ENCODE measurements at regions not wholly inside any gene's neighbourhood (a gene's known extent, or its start where the extent isn't known, plus 50 kb on each side); places are given as distances from the start of the nearest gene placed in this dataset.

- 2% methylated on average over 4 of the region's 4 CpGs for WGBS (ENCODE audit: insufficient coverage, insufficient replicate concordance, low lambda C conversion rate, missing lambda C conversion rate)
- Histone ChIP-seq H3K27ac (ENCODE audit: control insufficient read depth, insufficient read depth) (no peak overlapping the region), H3K79me2 (ENCODE audit: control insufficient read depth, insufficient read depth, low read length) (no peaks in the 10 kb centered on the region), H2AFZ (ENCODE audit: control insufficient read depth, low read depth, low read length) (no peak overlapping the region), H4K20me1 (ENCODE audit: control insufficient read depth, insufficient read depth) (no peaks in the 10 kb centered on the region), H3K36me3 (ENCODE audit: control insufficient read depth in 2 of 2, insufficient read depth in 2 of 2, low read length in 1 of 2) (no peaks in the 10 kb centered on the region), H3K9me3 (replicated peaks; ENCODE audit: control insufficient read depth, insufficient read depth, low read length) (no peaks in the 10 kb centered on the region), H3K4me3 (no peak overlapping the region), H3K4me1 (ENCODE audit: control insufficient read depth, insufficient read depth, low read length) (no peaks in the 10 kb centered on the region), H3K4me2 (ENCODE audit: control insufficient read depth, insufficient read depth) (no peak overlapping the region), H3K27me3 (replicated peaks in 1 of 2; ENCODE audit: control insufficient read depth in 2 of 2, insufficient read depth in 2 of 2, low read length in 1 of 2) (no peaks in the 10 kb centered on the region), H3K9ac (ENCODE audit: control insufficient read depth, insufficient read depth, low read length) (no peak overlapping the region)
- FAIRE-seq (no peak), DNase-seq (ENCODE audit: low read depth, low spot score) (no peak), ATAC-seq (no peak)
- RAD21 ChIA-PET (ENCODE audit: unreplicated experiment), result no interaction called here
- TF ChIP-seq CREM (IDR thresholded peaks at IDR 0.05; ENCODE audit: low read depth), result no peak
- POLR2A ChIA-PET, result no interaction called here
- BruUV-seq (replicated peaks), result no TSS peak
- intact Hi-C loops (cut with micrococcal nuclease; ENCODE audit: unreplicated experiment) (loop anchor here (5.0 kb wide), 2 partner anchors 319 to 429 kb away; no protein-coding TSS in a partner anchor), in situ Hi-C loops (cut with MboI) (loop anchor here (5.0 kb wide), 1 partner anchor 1754 kb away; no protein-coding TSS in a partner anchor)
- SMC1A ChIA-PET (ENCODE audit: uncharacterized antibody, unreplicated experiment), result no interaction called here
- CTCF ChIA-PET, result no interaction called here
Observed at GRCh38 chr16:63363738-63364137, 1327.5 kb upstream of the CDH8 start.

GRCh38 chr16:63361032-63361624 is 1324.9 kb upstream of the CDH8 start:
- intact Hi-C loops (cut with micrococcal nuclease; ENCODE audit: unreplicated experiment), result loop anchor here (2.0 to 5.0 kb wide), 3 partner anchors 321 to 690 kb away; no protein-coding TSS in a partner anchor
- 0% methylated on average over 1 of the region's 1 CpG for WGBS (ENCODE audit: insufficient coverage, insufficient replicate concordance, low lambda C conversion rate, missing lambda C conversion rate)
- ChIA-PET POLR2A (no interaction called here), SMC1A (ENCODE audit: uncharacterized antibody, unreplicated experiment) (interaction anchor here (1.2 kb wide), 1 partner anchor 86 kb away, joined by 3 read pairs; no protein-coding TSS in a partner anchor), CTCF (interaction anchor here (0.7 to 1.2 kb wide), 3 partner anchors 11 to 1752 kb away, joined by 3 read pairs; no protein-coding TSS in a partner anchor), RAD21 (ENCODE audit: unreplicated experiment) (interaction anchor here (1.5 kb wide), 1 partner anchor 692 kb away, joined by 3 read pairs; no protein-coding TSS in a partner anchor)
- TF ChIP-seq SMC3 (IDR thresholded peaks at IDR 0.05; ENCODE audit: borderline replicate concordance, low read length), result peak; percentile 59; the same call in 1 of the 2 replicates
- TF ChIP-seq CTCF (IDR thresholded peaks at IDR 0.05 in 2 of 3, conservative IDR thresholded peaks at IDR 0.05 in 1 of 3; ENCODE audit: control insufficient read depth in 2 of 3, extremely low read depth in 1 of 3, insufficient read depth in 1 of 3, low read depth in 3 of 3, low read length in 3 of 3), result peak; percentile 69 to 79 (median 75)
- TF ChIP-seq RAD21 (IDR thresholded peaks at IDR 0.05; ENCODE audit: insufficient read depth, low read depth, low read length), result peak; percentile 75
- TF ChIP-seq ZNF687 (IDR thresholded peaks at IDR 0.05), result no peak
- no peak for TF ChIP-seq EP300 (IDR thresholded peaks at IDR 0.05; ENCODE audit: borderline replicate concordance in 1 of 2, control insufficient read depth in 1 of 2, low read depth in 2 of 2, low read length in 2 of 2)
- TF ChIP-seq SUZ12 (IDR thresholded peaks at IDR 0.05; ENCODE audit: unreplicated experiment), result no peak
- Histone ChIP-seq H3K27ac (ENCODE audit: control insufficient read depth, insufficient read depth) (no peak overlapping the region), H3K27me3 (replicated peaks in 1 of 2; ENCODE audit: control insufficient read depth in 2 of 2, insufficient read depth in 2 of 2, low read length in 1 of 2) (no peaks in the 10 kb centered on the region), H2AFZ (ENCODE audit: control insufficient read depth, low read depth, low read length) (no peak overlapping the region), H3K79me2 (ENCODE audit: control insufficient read depth, insufficient read depth, low read length) (no peaks in the 10 kb centered on the region), H3K4me2 (ENCODE audit: control insufficient read depth, insufficient read depth) (no peak overlapping the region), H3K4me3 (no peak overlapping the region), H3K9me3 (replicated peaks; ENCODE audit: control insufficient read depth, insufficient read depth, low read length) (no peaks in the 10 kb centered on the region), H3K4me1 (ENCODE audit: control insufficient read depth, insufficient read depth, low read length) (no peaks in the 10 kb centered on the region), H3K9ac (ENCODE audit: control insufficient read depth, insufficient read depth, low read length) (no peak overlapping the region), H4K20me1 (ENCODE audit: control insufficient read depth, insufficient read depth) (no peaks in the 10 kb centered on the region), H3K36me3 (ENCODE audit: control insufficient read depth in 2 of 2, insufficient read depth in 2 of 2, low read length in 1 of 2) (no peaks in the 10 kb centered on the region)
- no peak for DNase-seq (ENCODE audit: low read depth, low spot score)
- in situ Hi-C loops (cut with MboI), result loop anchor here (5.0 kb wide), 1 partner anchor 1756 kb away; no protein-coding TSS in a partner anchor
- ATAC-seq, result peak; percentile 73
- FAIRE-seq, result peak; percentile 13
- BruUV-seq (replicated peaks), result no TSS peak
